ENCODE measurements at regions not wholly inside any gene's neighbourhood (a gene's known extent, or its start where the extent isn't known, plus 50 kb on each side); places are given as distances from the start of the nearest gene placed in this dataset.
"Not testable (repeated sequence)": the region's sequence is repeated elsewhere in the genome, so short reads cannot be mapped to it uniquely, and the experiment has no call there.

GRCh38 chr6:82118150-82118562, 129.4 kb downstream of the IBTK start:
- no peak overlapping the region for H3K27ac Mint-ChIP-seq
- peaks cover 7% of the 10 kb centered on the region for H3K4me1 Mint-ChIP-seq
- H3K4me3 Mint-ChIP-seq: no peak overlapping the region
- no peaks in the 10 kb centered on the region for H3K27me3 Mint-ChIP-seq (ENCODE audit: low read depth, poor library complexity)
- TF ChIP-seq, protein P1, sequence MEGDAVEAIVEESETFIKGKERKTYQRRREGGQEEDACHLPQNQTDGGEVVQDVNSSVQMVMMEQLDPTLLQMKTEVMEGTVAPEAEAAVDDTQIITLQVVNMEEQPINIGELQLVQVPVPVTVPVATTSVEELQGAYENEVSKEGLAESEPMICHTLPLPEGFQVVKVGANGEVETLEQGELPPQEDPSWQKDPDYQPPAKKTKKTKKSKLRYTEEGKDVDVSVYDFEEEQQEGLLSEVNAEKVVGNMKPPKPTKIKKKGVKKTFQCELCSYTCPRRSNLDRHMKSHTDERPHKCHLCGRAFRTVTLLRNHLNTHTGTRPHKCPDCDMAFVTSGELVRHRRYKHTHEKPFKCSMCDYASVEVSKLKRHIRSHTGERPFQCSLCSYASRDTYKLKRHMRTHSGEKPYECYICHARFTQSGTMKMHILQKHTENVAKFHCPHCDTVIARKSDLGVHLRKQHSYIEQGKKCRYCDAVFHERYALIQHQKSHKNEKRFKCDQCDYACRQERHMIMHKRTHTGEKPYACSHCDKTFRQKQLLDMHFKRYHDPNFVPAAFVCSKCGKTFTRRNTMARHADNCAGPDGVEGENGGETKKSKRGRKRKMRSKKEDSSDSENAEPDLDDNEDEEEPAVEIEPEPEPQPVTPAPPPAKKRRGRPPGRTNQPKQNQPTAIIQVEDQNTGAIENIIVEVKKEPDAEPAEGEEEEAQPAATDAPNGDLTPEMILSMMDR (IDR thresholded peaks at IDR 0.05): no peak
- no peak for DNase-seq
- H3K9me3 Mint-ChIP-seq: no peaks in the 10 kb centered on the region
- H3K36me3 Mint-ChIP-seq (ENCODE audit: low read depth): no peaks in the 10 kb centered on the region

DNA sequence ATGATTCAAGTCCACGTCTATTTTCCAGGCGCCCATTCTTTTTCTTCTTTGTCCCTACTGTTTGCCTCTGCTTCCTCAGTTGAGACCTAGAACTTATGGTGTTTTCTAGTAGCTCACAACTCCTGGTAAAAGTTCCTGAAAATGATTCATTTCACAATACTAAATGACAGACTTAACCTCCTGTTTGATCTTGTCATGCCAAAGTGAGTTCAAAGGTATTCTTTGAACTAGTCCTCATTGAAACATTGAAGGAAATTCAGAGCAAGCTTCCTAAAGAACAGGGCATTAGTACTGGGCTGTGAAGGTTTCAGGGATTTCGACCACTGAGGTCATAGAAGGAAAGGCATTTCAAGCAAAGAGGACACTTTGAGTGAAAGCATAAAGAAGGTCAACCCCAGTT, 132.8 kb downstream of the IBTK start:
- TF ChIP-seq, protein P1 (IDR thresholded peaks at IDR 0.05): no peak
- Mint-ChIP-seq H3K36me3 (ENCODE audit: low read depth) (no peaks in the 10 kb centered on the region), H3K27me3 (ENCODE audit: low read depth, poor library complexity) (no peaks in the 10 kb centered on the region), H3K27ac (no peak overlapping the region), H3K4me1 (peaks cover 7% of the 10 kb centered on the region), H3K4me3 (no peak overlapping the region), H3K9me3 (peaks cover 10% of the 10 kb centered on the region)
- no peak for DNase-seq

GRCh38 chr6:82113231-82113630, 134.3 kb downstream of the IBTK start:
- DNase-seq: no peak
- TF ChIP-seq, protein P1 (IDR thresholded peaks at IDR 0.05): no peak
- no peaks in the 10 kb centered on the region for H3K36me3 Mint-ChIP-seq (ENCODE audit: low read depth)

DNA sequence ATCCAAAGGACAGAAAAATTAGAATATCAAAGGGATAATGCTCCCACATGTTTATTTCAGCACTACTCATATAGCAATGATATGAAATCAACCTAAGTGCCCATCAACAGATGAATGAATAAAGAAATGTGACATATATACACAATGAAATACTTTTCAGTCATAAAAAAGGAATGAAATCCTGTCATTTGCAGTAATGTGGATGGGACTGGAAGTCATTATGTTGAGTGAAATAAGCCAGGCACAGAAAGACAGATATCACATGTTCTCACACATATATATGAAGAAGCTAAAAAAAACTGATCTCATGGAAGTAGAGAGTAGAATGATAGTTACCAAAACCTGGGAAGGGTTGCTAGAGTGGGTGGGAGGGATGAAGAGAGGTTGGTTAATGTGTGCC, 135.7 kb downstream of the IBTK start:
- Mint-ChIP-seq H3K36me3 (ENCODE audit: low read depth) (no peaks in the 10 kb centered on the region), H3K27me3 (ENCODE audit: low read depth, poor library complexity) (no peaks in the 10 kb centered on the region), H3K4me3 (no peak overlapping the region), H3K4me1 (no peaks in the 10 kb centered on the region), H3K9me3 (peaks cover 33% of the 10 kb centered on the region), H3K27ac (no peak overlapping the region)
- no peak for DNase-seq
- TF ChIP-seq, protein P1 (IDR thresholded peaks at IDR 0.05): no peak

More at GRCh38 chr6:82113231-82113630, 134.3 kb downstream of the IBTK start:
- no peak overlapping the region for H3K4me3 Mint-ChIP-seq
- no peak overlapping the region for H3K27ac Mint-ChIP-seq
- peaks cover 25% of the 10 kb centered on the region for H3K9me3 Mint-ChIP-seq
- H3K27me3 Mint-ChIP-seq (ENCODE audit: low read depth, poor library complexity): no peaks in the 10 kb centered on the region
- H3K4me1 Mint-ChIP-seq: no peaks in the 10 kb centered on the region

DNA sequence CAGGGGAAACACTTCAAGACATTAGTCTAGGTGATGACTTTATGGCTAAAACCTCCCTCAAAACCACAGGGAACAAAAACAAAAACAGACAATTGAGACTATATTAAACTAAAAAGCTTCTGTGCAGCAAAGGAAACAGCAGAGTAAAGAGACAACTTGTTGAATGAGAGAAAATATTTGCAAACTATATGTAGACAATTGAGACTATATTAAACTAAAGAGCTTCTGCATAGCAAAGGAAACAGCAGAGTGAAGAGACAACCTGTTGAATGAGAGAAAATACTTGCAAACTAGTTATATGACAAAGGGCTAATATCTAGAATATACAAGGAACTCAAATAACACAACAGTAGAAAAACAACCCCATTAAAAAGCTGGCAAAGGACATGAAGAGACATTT, 136.4 kb downstream of the IBTK start:
- no peak overlapping the region for H3K4me3 Mint-ChIP-seq
- no peaks in the 10 kb centered on the region for H3K27me3 Mint-ChIP-seq (ENCODE audit: low read depth, poor library complexity)
- H3K9me3 Mint-ChIP-seq: peaks cover 33% of the 10 kb centered on the region
- H3K27ac Mint-ChIP-seq: no peak overlapping the region
- TF ChIP-seq, protein P1 (IDR thresholded peaks at IDR 0.05): no peak
- H3K4me1 Mint-ChIP-seq: no peaks in the 10 kb centered on the region
- H3K36me3 Mint-ChIP-seq (ENCODE audit: low read depth): no peaks in the 10 kb centered on the region
- DNase-seq: no peak

DNA sequence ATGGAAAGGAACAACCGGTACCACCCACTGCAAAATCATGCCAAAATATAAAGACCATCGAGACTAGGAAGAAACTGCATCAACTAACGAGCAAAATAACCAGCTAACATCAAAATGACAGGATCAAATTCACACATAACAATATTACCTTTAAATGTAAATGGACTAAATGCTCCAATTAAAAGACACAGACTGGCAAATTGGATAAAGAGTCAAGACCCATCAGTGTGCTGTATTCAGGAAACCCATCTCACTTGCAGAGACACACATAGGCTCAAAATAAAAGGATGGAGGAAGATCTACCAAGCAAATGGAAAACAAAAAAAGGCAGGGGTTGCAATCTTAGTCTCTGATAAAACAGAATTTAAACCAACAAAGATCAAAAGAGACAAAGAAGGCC, 144.4 kb downstream of the IBTK start:
- H3K4me1 Mint-ChIP-seq; DNase-seq; H3K4me3 Mint-ChIP-seq; H3K27me3 Mint-ChIP-seq (ENCODE audit: low read depth, poor library complexity); H3K27ac Mint-ChIP-seq: not testable (repeated sequence)
- Mint-ChIP-seq H3K36me3 (ENCODE audit: low read depth) (peaks cover 12% of the 10 kb centered on the region), H3K9me3 (peaks cover 60% of the 10 kb centered on the region)

DNA sequence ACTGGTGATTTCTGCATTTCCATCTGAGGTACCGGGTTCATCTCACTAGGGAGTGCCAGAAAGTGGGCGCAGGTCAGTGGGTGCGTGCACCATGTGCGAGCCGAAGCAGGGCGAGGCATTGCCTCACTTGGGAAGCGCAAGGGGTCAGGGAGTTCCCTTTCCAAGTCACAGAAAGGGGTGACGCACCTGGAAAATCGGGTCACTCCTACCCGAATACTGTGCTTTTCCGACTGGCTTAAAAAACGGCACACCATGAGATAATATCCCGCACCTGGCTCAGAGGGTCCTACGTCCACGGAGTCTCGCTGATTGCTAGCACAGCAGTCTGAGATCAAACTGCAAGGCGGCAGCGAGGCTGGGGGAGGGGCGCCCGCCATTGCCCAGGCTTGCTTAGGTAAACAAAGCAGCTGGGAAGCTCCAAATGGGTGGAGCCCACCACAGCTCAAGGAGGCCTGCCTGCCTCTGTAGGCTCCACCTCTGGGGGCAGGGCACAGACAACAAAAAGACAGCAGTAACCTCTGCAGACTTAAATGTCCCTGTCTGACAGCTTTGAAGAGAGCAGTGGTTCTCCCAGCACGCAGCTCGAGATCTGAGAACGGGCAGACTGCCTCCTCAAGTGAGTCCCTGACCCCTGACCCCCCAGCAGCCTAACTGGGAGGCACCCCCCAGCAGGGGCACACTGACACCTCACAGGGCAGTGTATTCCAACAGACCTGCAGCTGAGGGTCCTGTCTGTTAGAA, 146.0 kb downstream of the IBTK start:
- peak overlapping the region; percentile 49 for H3K4me3 Mint-ChIP-seq
- peaks cover 52% of the 10 kb centered on the region for H3K9me3 Mint-ChIP-seq
- peaks cover 12% of the 10 kb centered on the region for H3K36me3 Mint-ChIP-seq (ENCODE audit: low read depth)
- not testable (repeated sequence) for H3K4me1 Mint-ChIP-seq; DNase-seq; H3K27me3 Mint-ChIP-seq (ENCODE audit: low read depth, poor library complexity); H3K27ac Mint-ChIP-seq

- not testable (repeated sequence) for DNase-seq, H3K4me3 Mint-ChIP-seq
Measured at GRCh38 chr6:82100763-82101162, 146.8 kb downstream of the IBTK start.

More at GRCh38 chr6:82100763-82101162, 146.8 kb downstream of the IBTK start:
- H3K27ac Mint-ChIP-seq; H3K4me1 Mint-ChIP-seq; H3K27me3 Mint-ChIP-seq (ENCODE audit: low read depth, poor library complexity): not testable (repeated sequence)
- H3K36me3 Mint-ChIP-seq (ENCODE audit: low read depth): peaks cover 12% of the 10 kb centered on the region
- H3K9me3 Mint-ChIP-seq: peaks cover 50% of the 10 kb centered on the region

Measured in nephron progenitor cell (in vitro differentiated cells).